Activated CD4-positive, alpha-beta T cell treated with anti-CD3 and anti-CD28 coated beads, Interleukin-2, amount 50 U/mL, for 1 hour (primary cell): ENCODE measurements at regions not wholly inside any gene's neighbourhood (a gene's known extent, or its start where the extent isn't known, plus 50 kb on each side); places are given as distances from the start of the nearest gene placed in this dataset.
"Not testable (repeated sequence)": the region's sequence is repeated elsewhere in the genome, so short reads cannot be mapped to it uniquely, and the experiment has no call there.

Experiments
- DNase-seq: peaks from one replicate; pipeline ENCODE4 v3.0.0-alpha.2; 2020

- no peak for DNase-seq
Measured at GRCh38 chr10:94129393-94130130, 135.8 kb downstream of the PLCE1 start.

GRCh38 chr10:94131885-94132284, 138.2 kb downstream of the PLCE1 start:
- DNase-seq = no peak

- no peak for DNase-seq
Measured at GRCh38 chr10:94133239-94133638, 139.5 kb downstream of the PLCE1 start.

- DNase-seq = no peak
Measured at GRCh38 chr10:94137747-94138146, 144.0 kb downstream of the PLCE1 start.

- DNase-seq = no peak
Measured at GRCh38 chr10:94138391-94138790, 144.7 kb downstream of the PLCE1 start.

- no peak for DNase-seq
Measured at GRCh38 chr10:94143261-94143660, 149.5 kb downstream of the PLCE1 start.

GRCh38 chr10:94146313-94146712, 152.6 kb downstream of the PLCE1 start:
- DNase-seq = no peak

- DNase-seq = no peak
Measured at GRCh38 chr10:94146746-94147145, 153.0 kb downstream of the PLCE1 start.

- no peak for DNase-seq
Measured at GRCh38 chr10:94149702-94150101, 156.0 kb downstream of the PLCE1 start.

- DNase-seq = no peak
Measured at GRCh38 chr10:94150541-94151184, 156.9 kb downstream of the PLCE1 start.

- no peak for DNase-seq
Measured at GRCh38 chr10:94155722-94156271, 162.1 kb downstream of the PLCE1 start.

- no peak for DNase-seq
Measured at GRCh38 chr10:94156453-94156852, 162.7 kb downstream of the PLCE1 start.

- DNase-seq = not testable (repeated sequence)
Measured at GRCh38 chr10:94165158-94165611, 171.5 kb downstream of the PLCE1 start.

- no peak for DNase-seq
Measured at GRCh38 chr10:94172332-94172731, 178.6 kb downstream of the PLCE1 start.

GRCh38 chr10:94173594-94173993, 179.9 kb downstream of the PLCE1 start:
- DNase-seq = no peak

- DNase-seq = no peak
Measured at GRCh38 chr10:94174838-94175237, 181.1 kb downstream of the PLCE1 start.

GRCh38 chr10:94178475-94179253, 184.1 kb downstream of the NOC3L start:
- DNase-seq = no peak

GRCh38 chr10:94180576-94180975, 182.2 kb downstream of the NOC3L start:
- no peak for DNase-seq

- no peak for DNase-seq
Measured at GRCh38 chr10:94183666-94184264, 179.0 kb downstream of the NOC3L start.

- DNase-seq = no peak
Measured at GRCh38 chr10:94186722-94187121, 176.0 kb downstream of the NOC3L start.

GRCh38 chr10:94192333-94192732, 170.4 kb downstream of the NOC3L start:
- DNase-seq = no peak

- DNase-seq = no peak
Measured at GRCh38 chr10:94192974-94193373, 169.8 kb downstream of the NOC3L start.

- no peak for DNase-seq
Measured at GRCh38 chr10:94193466-94193924, 169.2 kb downstream of the NOC3L start.
